Spleen (tissue), 7 donors: ENCODE measurements at regions not wholly inside any gene's neighbourhood (a gene's known extent, or its start where the extent isn't known, plus 50 kb on each side); places are given as distances from the start of the nearest gene placed in this dataset.

Experiments
- POLR2A ChIP-seq, 3 donors: fragments of 450-650 bp; IDR thresholded peaks; one replicate each; pipeline ENCODE4 v1.5.1; 2017; ENCODE audit warnings: antibody characterized with exemption in 3 of 3, mild to moderate bottlenecking in 1 of 3
- TF ChIP-seq, protein P1 (sequence below), 11 experiments: fragments of 200-600 bp in 7 of 11; fragments of 450-650 bp in 4 of 11; sonication (generic) in 4 of 11; IDR thresholded peaks in 8 of 11; conservative IDR thresholded peaks in 3 of 11; 1 replicate in 7 of 11; 2 replicates in 4 of 11; pipeline versions ENCODE4 v1.4.0 to v1.8.0; 2016 to 2021; ENCODE audit warnings: antibody characterized with exemption in 11 of 11, inconsistent platforms in 4 of 11, mild to moderate bottlenecking in 1 of 11
- donor health status: DM: no; HTN: no; CAD: no; lungs with moderate emphysema.
- donor health status: DM: no; HTN: no; CAD: no.
- donor health status: DM: no; HTN: no; CAD: no.

DNA sequence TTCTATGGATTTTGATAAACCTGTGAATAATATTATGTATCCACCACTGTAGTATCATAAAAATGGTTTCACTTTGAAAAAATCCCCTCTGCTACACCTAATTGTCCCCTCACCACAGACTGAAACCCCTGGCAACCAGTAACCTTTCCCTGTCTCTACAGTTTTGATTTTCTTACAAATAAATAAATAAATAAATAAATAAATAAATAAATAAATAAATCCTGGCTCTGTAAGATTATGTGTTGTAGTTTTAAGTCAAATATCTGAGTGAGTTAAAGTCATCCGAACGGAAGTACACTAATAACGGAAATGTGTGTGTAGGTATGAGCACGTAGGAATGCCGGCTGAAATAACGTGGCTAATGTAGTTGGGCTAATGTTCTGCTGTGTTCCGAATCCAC is 641.5 kb downstream of the GABRG1 start:
- no peak for TF ChIP-seq POLR2A (IDR thresholded peaks at IDR 0.05)
- TF ChIP-seq, protein P1, sequence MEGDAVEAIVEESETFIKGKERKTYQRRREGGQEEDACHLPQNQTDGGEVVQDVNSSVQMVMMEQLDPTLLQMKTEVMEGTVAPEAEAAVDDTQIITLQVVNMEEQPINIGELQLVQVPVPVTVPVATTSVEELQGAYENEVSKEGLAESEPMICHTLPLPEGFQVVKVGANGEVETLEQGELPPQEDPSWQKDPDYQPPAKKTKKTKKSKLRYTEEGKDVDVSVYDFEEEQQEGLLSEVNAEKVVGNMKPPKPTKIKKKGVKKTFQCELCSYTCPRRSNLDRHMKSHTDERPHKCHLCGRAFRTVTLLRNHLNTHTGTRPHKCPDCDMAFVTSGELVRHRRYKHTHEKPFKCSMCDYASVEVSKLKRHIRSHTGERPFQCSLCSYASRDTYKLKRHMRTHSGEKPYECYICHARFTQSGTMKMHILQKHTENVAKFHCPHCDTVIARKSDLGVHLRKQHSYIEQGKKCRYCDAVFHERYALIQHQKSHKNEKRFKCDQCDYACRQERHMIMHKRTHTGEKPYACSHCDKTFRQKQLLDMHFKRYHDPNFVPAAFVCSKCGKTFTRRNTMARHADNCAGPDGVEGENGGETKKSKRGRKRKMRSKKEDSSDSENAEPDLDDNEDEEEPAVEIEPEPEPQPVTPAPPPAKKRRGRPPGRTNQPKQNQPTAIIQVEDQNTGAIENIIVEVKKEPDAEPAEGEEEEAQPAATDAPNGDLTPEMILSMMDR (IDR thresholded peaks at IDR 0.05 in 8 of 11, conservative IDR thresholded peaks at IDR 0.05 in 3 of 11), result no peak
